ENCODE measurements at regions not wholly inside any gene's neighbourhood (a gene's known extent, or its start where the extent isn't known, plus 50 kb on each side); places are given as distances from the start of the nearest gene placed in this dataset.

DNA sequence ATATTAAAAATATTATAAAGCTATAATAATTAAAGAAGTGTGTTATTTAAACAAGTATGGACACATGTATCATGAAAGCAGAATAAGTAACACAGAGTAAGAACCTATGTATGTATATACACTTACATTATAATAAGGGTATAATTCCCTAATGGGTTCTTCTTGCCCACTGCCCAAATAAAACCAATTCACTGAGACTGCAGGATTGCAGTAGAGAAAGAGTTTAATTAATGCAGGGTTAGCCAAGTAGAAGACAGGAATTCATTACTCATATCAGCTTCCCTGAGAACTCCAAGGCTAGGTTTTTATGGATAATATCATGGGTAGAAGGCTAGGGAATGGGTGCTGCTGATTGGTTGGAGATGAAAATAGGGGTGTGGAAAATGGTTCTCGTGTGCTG is 53.8 kb upstream of the SAMD3 start:
- intact Hi-C loops (cut with micrococcal nuclease): no loop called here
- no peak overlapping the region for H3K27ac ChIP-seq (ENCODE audit: low read length)
- H3K4me1 Mint-ChIP-seq: no peaks in the 10 kb centered on the region
- no peak overlapping the region for H3K4me3 Mint-ChIP-seq
- 100% methylated on average over 1 of the region's 1 CpG for WGBS (ENCODE audit: insufficient coverage)
- H3K27me3 Mint-ChIP-seq (ENCODE audit: low read depth in 2 of 2): no peaks in the 10 kb centered on the region
- no peaks in the 10 kb centered on the region for H3K36me3 ChIP-seq (ENCODE audit: control insufficient read depth, insufficient read depth, low read length)
- TF ChIP-seq, protein P1, sequence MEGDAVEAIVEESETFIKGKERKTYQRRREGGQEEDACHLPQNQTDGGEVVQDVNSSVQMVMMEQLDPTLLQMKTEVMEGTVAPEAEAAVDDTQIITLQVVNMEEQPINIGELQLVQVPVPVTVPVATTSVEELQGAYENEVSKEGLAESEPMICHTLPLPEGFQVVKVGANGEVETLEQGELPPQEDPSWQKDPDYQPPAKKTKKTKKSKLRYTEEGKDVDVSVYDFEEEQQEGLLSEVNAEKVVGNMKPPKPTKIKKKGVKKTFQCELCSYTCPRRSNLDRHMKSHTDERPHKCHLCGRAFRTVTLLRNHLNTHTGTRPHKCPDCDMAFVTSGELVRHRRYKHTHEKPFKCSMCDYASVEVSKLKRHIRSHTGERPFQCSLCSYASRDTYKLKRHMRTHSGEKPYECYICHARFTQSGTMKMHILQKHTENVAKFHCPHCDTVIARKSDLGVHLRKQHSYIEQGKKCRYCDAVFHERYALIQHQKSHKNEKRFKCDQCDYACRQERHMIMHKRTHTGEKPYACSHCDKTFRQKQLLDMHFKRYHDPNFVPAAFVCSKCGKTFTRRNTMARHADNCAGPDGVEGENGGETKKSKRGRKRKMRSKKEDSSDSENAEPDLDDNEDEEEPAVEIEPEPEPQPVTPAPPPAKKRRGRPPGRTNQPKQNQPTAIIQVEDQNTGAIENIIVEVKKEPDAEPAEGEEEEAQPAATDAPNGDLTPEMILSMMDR (IDR thresholded peaks at IDR 0.05): no peak
- DNase-seq (no peak), ATAC-seq (no peak)
- H3K9me3 ChIP-seq (ENCODE audit: control insufficient read depth, insufficient read depth, low read length): peaks cover 9% of the 10 kb centered on the region
- no peaks in the 10 kb centered on the region for H3K27me3 ChIP-seq (ENCODE audit: control insufficient read depth, insufficient read depth, low read length)
- H3K4me1 ChIP-seq (ENCODE audit: control insufficient read depth, insufficient read depth, low read length): no peaks in the 10 kb centered on the region
- H3K9me3 Mint-ChIP-seq: peaks cover 9 to 14% of the 10 kb centered on the region in 2 donors
- no peak overlapping the region for H3K27ac Mint-ChIP-seq
- H3K4me3 ChIP-seq (ENCODE audit: low read length): no peak overlapping the region
- peaks cover 41% of the 10 kb centered on the region for H3K36me3 Mint-ChIP-seq

DNA sequence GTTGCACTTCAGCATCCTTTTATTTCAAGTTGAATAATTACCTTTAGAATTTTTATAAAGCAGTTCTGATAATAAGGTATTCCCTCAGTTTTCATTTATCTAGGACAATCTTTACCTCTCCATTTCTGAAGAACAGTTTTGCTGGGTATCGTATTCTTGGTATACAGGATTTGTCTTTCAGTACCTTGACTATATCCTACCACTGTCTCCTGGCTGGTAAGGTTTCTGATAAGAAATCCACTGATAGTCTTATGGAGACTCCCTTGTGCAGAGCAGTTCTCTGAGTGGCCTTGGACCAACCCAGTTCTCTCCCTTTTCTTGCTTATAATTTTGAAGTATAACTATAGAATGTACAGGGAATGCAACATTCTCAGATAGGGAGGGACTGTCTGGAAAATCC is 51.3 kb upstream of the SAMD3 start:
- ATAC-seq: no peak
- Mint-ChIP-seq H3K4me1 (no peaks in the 10 kb centered on the region), H3K9me3 (peaks cover 10 to 14% of the 10 kb centered on the region in 2 donors), H3K27ac (no peak overlapping the region), H3K4me3 (no peak overlapping the region), H3K36me3 (peaks cover 44% of the 10 kb centered on the region), H3K27me3 (ENCODE audit: low read depth in 2 of 2) (no peaks in the 10 kb centered on the region)
- TF ChIP-seq, protein P1 (IDR thresholded peaks at IDR 0.05): no peak
- Histone ChIP-seq H3K27me3 (ENCODE audit: control insufficient read depth, insufficient read depth, low read length) (no peaks in the 10 kb centered on the region), H3K36me3 (ENCODE audit: control insufficient read depth, insufficient read depth, low read length) (no peaks in the 10 kb centered on the region), H3K4me1 (ENCODE audit: control insufficient read depth, insufficient read depth, low read length) (no peaks in the 10 kb centered on the region), H3K9me3 (ENCODE audit: control insufficient read depth, insufficient read depth, low read length) (peaks cover 9% of the 10 kb centered on the region), H3K27ac (ENCODE audit: low read length) (no peak overlapping the region), H3K4me3 (ENCODE audit: low read length) (no peak overlapping the region)
- intact Hi-C loops (cut with micrococcal nuclease): no loop called here
- DNase-seq: no peak
- WGBS (ENCODE audit: insufficient coverage): no CpG with 5 or more reads among the region's 1 CpG
